ENCODE measurements at regions not wholly inside any gene's neighbourhood (a gene's known extent, or its start where the extent isn't known, plus 50 kb on each side); places are given as distances from the start of the nearest gene placed in this dataset.
A peak's percentile ranks its signal among the peaks of the same experiment; 100 is the strongest.

GRCh38 chr2:37837628-37838328, 87.3 kb upstream of the RMDN2 start:
- no peak for DNase-seq (ENCODE audit: low spot score)

- DNase-seq (ENCODE audit: low spot score): no peak
These were observed 86.4 kb upstream of the RMDN2 start for GRCh38 chr2:37838541-37839167.

GRCh38 chr2:37839991-37840390, 85.1 kb upstream of the RMDN2 start:
- DNase-seq (ENCODE audit: low spot score): no peak

GRCh38 chr2:37842732-37843440, 82.2 kb upstream of the RMDN2 start:
- DNase-seq (ENCODE audit: low spot score): no peak

- no peak for DNase-seq (ENCODE audit: low spot score)
These were observed 81.5 kb upstream of the RMDN2 start for GRCh38 chr2:37843556-37843955.

- DNase-seq (ENCODE audit: low spot score): no peak
These were observed 78.9 kb upstream of the RMDN2 start for GRCh38 chr2:37846207-37846606.

GRCh38 chr2:37847792-37848191, 77.3 kb upstream of the RMDN2 start:
- no peak for DNase-seq (ENCODE audit: low spot score)

GRCh38 chr2:37848451-37848850, 76.6 kb upstream of the RMDN2 start:
- DNase-seq (ENCODE audit: low spot score): no peak

GRCh38 chr2:37849911-37850310, 75.2 kb upstream of the RMDN2 start:
- no peak for DNase-seq (ENCODE audit: low spot score)

GRCh38 chr2:37851428-37851827, 73.7 kb upstream of the RMDN2 start:
- no peak for DNase-seq (ENCODE audit: low spot score)

- DNase-seq (ENCODE audit: low spot score): peak; percentile 59
These were observed 73.1 kb upstream of the RMDN2 start for GRCh38 chr2:37851828-37852584.

- no peak for DNase-seq (ENCODE audit: low spot score)
These were observed 72.5 kb upstream of the RMDN2 start for GRCh38 chr2:37852585-37853014.

GRCh38 chr2:37854676-37855282, 70.3 kb upstream of the RMDN2 start:
- DNase-seq (ENCODE audit: low spot score): no peak

- DNase-seq (ENCODE audit: low spot score): no peak
These were observed 69.6 kb upstream of the RMDN2 start for GRCh38 chr2:37855283-37856041.

- DNase-seq (ENCODE audit: low spot score): no peak
These were observed 68.9 kb upstream of the RMDN2 start for GRCh38 chr2:37856101-37856751.

GRCh38 chr2:37857575-37858399, 67.3 kb upstream of the RMDN2 start:
- no peak for DNase-seq (ENCODE audit: low spot score)

- DNase-seq (ENCODE audit: low spot score): no peak
These were observed 66.7 kb upstream of the RMDN2 start for GRCh38 chr2:37858400-37858711.

GRCh38 chr2:37858725-37859267, 66.3 kb upstream of the RMDN2 start:
- DNase-seq (ENCODE audit: low spot score): no peak

GRCh38 chr2:37862620-37863019, 62.5 kb upstream of the RMDN2 start:
- DNase-seq (ENCODE audit: low spot score): no peak

GRCh38 chr2:37864217-37864616, 60.9 kb upstream of the RMDN2 start:
- DNase-seq (ENCODE audit: low spot score): no peak
